Glutamatergic neuron (in vitro differentiated cells): ENCODE measurements at regions not wholly inside any gene's neighbourhood (a gene's known extent, or its start where the extent isn't known, plus 50 kb on each side); places are given as distances from the start of the nearest gene placed in this dataset.

Source experiments
- DNase-seq: peaks from one replicate; pipeline ENCODE4 v3.0.0; 2022
- H3K27ac Mint-ChIP-seq: one replicate; pipeline ENCODE4 v1.8.0; 2020; ENCODE audit warnings: mild to moderate bottlenecking, mixed read lengths, inconsistent platforms; ENCODE audit not compliant: unreplicated experiment
- H3K27me3 Mint-ChIP-seq: one replicate; pipeline ENCODE4 v1.8.0; 2020; ENCODE audit warnings: mild to moderate bottlenecking, moderate library complexity, mixed read lengths, inconsistent platforms; ENCODE audit not compliant: unreplicated experiment
- H3K36me3 Mint-ChIP-seq: one replicate; pipeline ENCODE4 v1.8.0; 2020; ENCODE audit warnings: mild to moderate bottlenecking, mixed read lengths, inconsistent platforms; ENCODE audit not compliant: unreplicated experiment
- H3K4me1 Mint-ChIP-seq: one replicate; pipeline ENCODE4 v1.8.0; 2020; ENCODE audit warnings: mild to moderate bottlenecking, low read depth, mixed read lengths, inconsistent platforms; ENCODE audit not compliant: unreplicated experiment
- H3K4me3 Mint-ChIP-seq: one replicate; pipeline ENCODE4 v1.8.0; 2020; ENCODE audit warnings: mild to moderate bottlenecking, mixed read lengths, inconsistent platforms; ENCODE audit not compliant: unreplicated experiment
- H3K9me3 Mint-ChIP-seq: one replicate; pipeline ENCODE4 v1.8.0; 2020; ENCODE audit warnings: mild to moderate bottlenecking, moderate library complexity, mixed read lengths, inconsistent platforms; ENCODE audit not compliant: unreplicated experiment
- CTCF ChIP-seq: fragments of 200-600 bp; sonication (generic); IDR thresholded peaks from one replicate; pipeline ENCODE4 v1.5.0; 2021; ENCODE audit not compliant: partially characterized antibody, unreplicated experiment

GRCh38 chr4:112855058-112855457, 194.4 kb upstream of the ANK2 start:
- peaks cover 1% of the 10 kb centered on the region for H3K27me3 Mint-ChIP-seq
- TF ChIP-seq CTCF, result no peak
- no peak overlapping the region for H3K4me3 Mint-ChIP-seq
- peaks cover 4% of the 10 kb centered on the region for H3K36me3 Mint-ChIP-seq
- H3K27ac Mint-ChIP-seq, result no peak overlapping the region
- H3K9me3 Mint-ChIP-seq, result peaks cover 9% of the 10 kb centered on the region
- no peak for DNase-seq
- H3K4me1 Mint-ChIP-seq, result peaks cover 39% of the 10 kb centered on the region

GRCh38 chr4:112857461-112857860, 192.0 kb upstream of the ANK2 start:
- H3K27ac Mint-ChIP-seq, result no peak overlapping the region
- H3K4me3 Mint-ChIP-seq, result no peak overlapping the region
- H3K4me1 Mint-ChIP-seq, result peaks cover 52% of the 10 kb centered on the region
- no peak for TF ChIP-seq CTCF
- no peak for DNase-seq
- peaks cover 7% of the 10 kb centered on the region for H3K9me3 Mint-ChIP-seq
- H3K27me3 Mint-ChIP-seq, result peaks cover 1% of the 10 kb centered on the region
- no peaks in the 10 kb centered on the region for H3K36me3 Mint-ChIP-seq

- H3K4me1 Mint-ChIP-seq, result peaks cover 49% of the 10 kb centered on the region
Observed at GRCh38 chr4:112858751-112859150, 190.7 kb upstream of the ANK2 start.

GRCh38 chr4:112859456-112860184, 189.8 kb upstream of the ANK2 start:
- H3K9me3 Mint-ChIP-seq, result peaks cover 4% of the 10 kb centered on the region
- peak overlapping the region; percentile 30 for H3K27ac Mint-ChIP-seq
- H3K4me3 Mint-ChIP-seq, result no peak overlapping the region
- TF ChIP-seq CTCF, result no peak
- H3K4me1 Mint-ChIP-seq, result peaks cover 41% of the 10 kb centered on the region
- no peaks in the 10 kb centered on the region for H3K36me3 Mint-ChIP-seq
- H3K27me3 Mint-ChIP-seq, result peaks cover 4% of the 10 kb centered on the region
- DNase-seq, result no peak

More at GRCh38 chr4:112858751-112859150, 190.7 kb upstream of the ANK2 start:
- Mint-ChIP-seq H3K4me3 (no peak overlapping the region), H3K27me3 (peaks cover 1% of the 10 kb centered on the region), H3K27ac (peak overlapping the region; percentile 2), H3K9me3 (peaks cover 7% of the 10 kb centered on the region), H3K36me3 (no peaks in the 10 kb centered on the region)
- DNase-seq, result no peak
- TF ChIP-seq CTCF, result no peak
